GM12872 (cell line): ENCODE measurements at regions not wholly inside any gene's neighbourhood (a gene's known extent, or its start where the extent isn't known, plus 50 kb on each side); places are given as distances from the start of the nearest gene placed in this dataset.
A peak's percentile ranks its signal among the peaks of the same experiment; 100 is the strongest.

Experiments
- TF ChIP-seq, protein P1 (sequence below): IDR thresholded peaks from 3 replicates; pipeline ENCODE4 v1.5.1; 2011; ENCODE audit warnings: low read depth, mild to moderate bottlenecking, low read length, moderate library complexity; ENCODE audit not compliant: insufficient read depth

- TF ChIP-seq, protein P1, sequence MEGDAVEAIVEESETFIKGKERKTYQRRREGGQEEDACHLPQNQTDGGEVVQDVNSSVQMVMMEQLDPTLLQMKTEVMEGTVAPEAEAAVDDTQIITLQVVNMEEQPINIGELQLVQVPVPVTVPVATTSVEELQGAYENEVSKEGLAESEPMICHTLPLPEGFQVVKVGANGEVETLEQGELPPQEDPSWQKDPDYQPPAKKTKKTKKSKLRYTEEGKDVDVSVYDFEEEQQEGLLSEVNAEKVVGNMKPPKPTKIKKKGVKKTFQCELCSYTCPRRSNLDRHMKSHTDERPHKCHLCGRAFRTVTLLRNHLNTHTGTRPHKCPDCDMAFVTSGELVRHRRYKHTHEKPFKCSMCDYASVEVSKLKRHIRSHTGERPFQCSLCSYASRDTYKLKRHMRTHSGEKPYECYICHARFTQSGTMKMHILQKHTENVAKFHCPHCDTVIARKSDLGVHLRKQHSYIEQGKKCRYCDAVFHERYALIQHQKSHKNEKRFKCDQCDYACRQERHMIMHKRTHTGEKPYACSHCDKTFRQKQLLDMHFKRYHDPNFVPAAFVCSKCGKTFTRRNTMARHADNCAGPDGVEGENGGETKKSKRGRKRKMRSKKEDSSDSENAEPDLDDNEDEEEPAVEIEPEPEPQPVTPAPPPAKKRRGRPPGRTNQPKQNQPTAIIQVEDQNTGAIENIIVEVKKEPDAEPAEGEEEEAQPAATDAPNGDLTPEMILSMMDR: no peak
These were observed 64.7 kb upstream of the TRPC7 start for GRCh38 chr5:136430081-136430480.

DNA sequence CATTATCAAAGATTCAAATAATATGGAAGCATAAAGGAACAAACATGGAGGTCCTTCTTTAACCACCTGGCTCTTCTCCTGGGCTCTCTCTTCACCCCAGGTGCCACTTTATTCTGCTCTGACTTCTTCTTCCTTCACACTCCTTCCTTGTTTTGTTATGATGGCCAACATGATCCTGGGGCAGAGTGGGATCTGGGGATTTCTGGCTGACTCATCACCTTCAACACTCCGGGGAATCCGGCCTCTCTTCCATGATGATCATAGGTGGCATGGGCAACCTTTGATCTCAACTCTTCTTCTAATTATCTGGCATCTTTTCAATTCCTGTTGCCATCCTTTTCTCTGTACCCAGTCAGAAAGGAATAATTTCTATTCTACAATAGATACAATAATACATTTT, 62.1 kb upstream of the TRPC7 start:
- TF ChIP-seq, protein P1: no peak

DNA sequence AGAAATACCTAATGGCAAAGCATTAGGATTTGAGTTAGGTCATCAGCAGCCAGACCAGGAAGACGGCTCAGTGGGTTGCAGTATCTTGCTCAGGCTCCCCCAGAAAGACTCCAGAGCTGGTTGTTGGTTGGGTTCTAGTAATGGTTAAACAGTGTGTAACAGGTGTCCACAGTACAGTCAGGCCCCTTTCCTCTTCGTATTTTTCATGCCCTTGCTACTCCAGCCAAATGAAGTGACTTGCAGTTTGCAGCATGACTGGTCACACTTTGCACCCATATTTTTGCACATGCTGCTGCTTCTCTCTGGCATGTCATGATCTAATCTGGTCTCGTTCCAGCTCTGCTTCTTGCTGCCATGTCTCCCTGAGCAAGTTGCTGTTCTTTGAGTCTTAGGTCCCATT, 60.6 kb upstream of the TRPC7 start:
- TF ChIP-seq, protein P1: no peak

DNA sequence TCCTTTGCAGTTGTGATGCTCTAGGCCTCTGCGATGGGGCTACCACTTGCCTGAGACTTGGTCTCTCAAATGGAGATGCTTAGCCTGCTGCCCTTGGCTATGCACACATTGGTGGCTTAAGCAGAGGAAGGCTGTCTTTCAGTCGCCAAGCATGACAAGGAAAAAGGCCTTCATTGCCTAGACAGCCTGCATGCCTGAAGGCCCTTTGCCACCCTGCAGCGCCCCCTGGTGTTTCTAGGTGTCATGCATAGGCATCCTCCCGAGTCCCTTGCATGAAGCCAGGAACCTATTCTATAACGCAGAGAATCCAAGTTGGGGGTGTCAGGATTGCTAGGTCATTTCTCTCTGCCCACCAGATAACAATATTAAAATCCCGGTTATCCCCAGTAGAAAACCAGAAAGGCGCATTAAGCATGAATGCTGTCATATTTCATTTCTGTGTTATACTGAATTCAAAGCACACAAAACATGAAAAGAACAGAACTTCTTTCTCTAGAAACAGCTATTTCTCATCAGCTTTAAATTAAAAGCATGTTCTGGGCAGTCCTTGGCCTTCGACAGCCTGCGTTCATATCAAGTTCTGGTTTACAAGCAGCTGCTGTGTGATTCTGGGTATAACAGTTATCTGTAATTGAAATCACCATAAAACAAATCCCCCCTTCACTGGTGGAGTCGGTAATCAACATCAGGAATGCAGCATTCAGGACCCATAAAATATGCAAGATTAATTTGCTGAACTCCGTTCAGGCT, 59.7 kb upstream of the TRPC7 start:
- TF ChIP-seq, protein P1: peak; percentile 92

DNA sequence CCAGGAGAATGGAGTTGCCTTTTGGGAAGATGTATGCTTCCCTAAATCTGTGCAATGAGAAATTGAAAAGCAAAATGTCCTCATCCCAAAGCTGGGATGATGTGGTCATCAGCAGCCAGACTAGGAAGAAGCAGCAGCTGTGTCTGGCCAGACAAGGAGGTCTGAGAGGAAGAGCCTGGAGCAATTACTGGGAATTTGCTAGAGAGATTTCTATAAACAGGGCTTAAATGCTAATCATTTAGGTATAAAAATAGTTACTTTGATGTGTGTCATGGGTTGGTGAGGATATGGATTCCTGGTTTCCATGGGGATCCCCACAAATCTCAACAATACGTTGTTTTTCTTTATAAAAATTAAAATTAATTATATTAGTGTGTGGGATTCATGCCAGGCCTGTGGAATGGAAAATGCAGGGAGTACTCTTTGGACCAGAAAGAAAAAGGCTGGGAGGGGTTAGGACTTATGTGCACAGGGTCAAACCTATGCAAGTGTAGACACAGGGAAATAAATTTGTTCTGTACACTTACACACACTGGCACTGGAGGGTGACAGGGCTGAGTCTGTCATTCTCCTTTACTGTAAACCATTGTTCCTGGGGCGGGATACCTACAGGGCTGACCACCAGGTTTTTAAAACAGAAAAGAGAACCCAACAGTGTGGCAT, 58.7 kb upstream of the TRPC7 start:
- TF ChIP-seq, protein P1: no peak

- TF ChIP-seq, protein P1: no peak
These were observed 55.0 kb upstream of the TRPC7 start for GRCh38 chr5:136420168-136420898.

DNA sequence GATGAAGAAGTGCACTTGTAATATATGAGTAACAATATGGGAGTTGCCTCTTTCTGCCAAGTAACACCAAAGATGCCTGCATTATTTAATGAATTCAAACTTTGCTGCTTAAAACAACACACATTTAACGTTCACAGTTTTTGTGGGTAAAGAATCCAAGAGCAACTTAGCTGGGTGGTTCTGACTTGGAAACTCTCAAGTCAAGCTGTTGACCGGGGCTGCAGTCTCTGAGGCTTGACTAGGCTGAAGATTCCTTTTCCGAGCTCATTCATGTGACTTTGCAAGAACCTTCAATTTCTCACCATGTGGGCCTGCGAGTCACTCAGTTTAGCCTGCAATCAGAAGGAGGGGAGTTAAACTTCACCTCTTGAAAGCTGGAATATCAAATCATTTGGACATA, 53.0 kb upstream of the TRPC7 start:
- TF ChIP-seq, protein P1: no peak
